ENCODE measurements at regions not wholly inside any gene's neighbourhood (a gene's known extent, or its start where the extent isn't known, plus 50 kb on each side); places are given as distances from the start of the nearest gene placed in this dataset.
"Not testable (repeated sequence)": the region's sequence is repeated elsewhere in the genome, so short reads cannot be mapped to it uniquely, and the experiment has no call there.

DNA sequence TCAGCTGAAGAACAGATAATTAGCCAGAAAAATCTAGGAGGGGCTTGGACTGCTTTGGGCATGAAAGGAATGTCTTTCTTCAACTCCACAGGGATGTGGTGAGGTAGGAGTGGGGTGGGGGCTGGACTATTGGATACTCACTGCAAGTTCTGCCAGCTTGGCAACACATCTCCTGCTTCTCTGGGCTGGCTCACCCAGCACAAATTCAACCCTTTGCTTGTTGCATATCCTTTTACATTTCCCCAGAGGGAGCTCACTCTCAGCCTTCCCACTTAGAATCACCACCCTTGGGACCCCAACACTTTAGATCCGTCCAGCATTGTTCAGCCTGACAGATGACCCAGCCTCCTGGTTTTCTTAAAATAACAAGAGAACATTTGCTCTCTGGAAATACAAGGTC lies 120.6 kb downstream of the KDR start:
- Histone ChIP-seq H3K4me2 (ENCODE audit: low read depth, low read length, poor library complexity, severe bottlenecking) (no peak overlapping the region), H3K27me3 (ENCODE audit: low read length) (no peaks in the 10 kb centered on the region), H3K36me3 (ENCODE audit: insufficient read depth, low read length) (no peaks in the 10 kb centered on the region), H3K27ac (ENCODE audit: low read length) (no peak overlapping the region), H3K9ac (ENCODE audit: low read length) (no peak overlapping the region), H3K4me3 (ENCODE audit: low read length) (no peak overlapping the region), H3K79me2 (ENCODE audit: low read length) (no peaks in the 10 kb centered on the region), H2AFZ (ENCODE audit: low read length) (no peak overlapping the region), H3K9me2 (replicated peaks; ENCODE audit: insufficient read depth, low read length) (no peaks in the 10 kb centered on the region), H3K9me3 (ENCODE audit: low read length) (no peaks in the 10 kb centered on the region), H3K4me1 (ENCODE audit: low read length) (no peaks in the 10 kb centered on the region), H4K20me1 (ENCODE audit: insufficient read depth, low read depth, low read length) (no peaks in the 10 kb centered on the region)
- no peak for DNase-seq

DNA sequence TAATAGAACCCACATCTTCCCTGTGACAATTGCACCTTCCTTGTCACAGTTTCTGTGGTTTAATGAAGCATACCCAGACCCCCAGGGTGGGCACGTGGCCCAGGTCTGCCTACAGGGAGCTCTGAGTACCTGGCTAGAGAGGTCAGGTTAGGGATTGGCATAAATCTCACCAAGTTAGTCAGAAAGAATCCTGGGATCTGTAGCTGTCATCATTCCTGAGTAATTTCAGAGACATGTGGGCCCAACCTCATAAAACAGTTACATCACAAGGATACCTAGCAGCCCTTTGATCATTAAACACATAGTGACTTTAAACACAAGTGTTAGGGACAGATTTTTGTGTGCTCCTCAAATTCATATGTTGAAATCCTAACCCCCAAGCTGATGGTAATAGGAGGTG lies 123.0 kb downstream of the KDR start:
- Histone ChIP-seq H4K20me1 (ENCODE audit: insufficient read depth, low read depth, low read length) (no peaks in the 10 kb centered on the region), H3K27ac (ENCODE audit: low read length) (no peak overlapping the region), H3K9ac (ENCODE audit: low read length) (no peak overlapping the region), H2AFZ (ENCODE audit: low read length) (no peak overlapping the region), H3K9me3 (ENCODE audit: low read length) (no peaks in the 10 kb centered on the region), H3K4me3 (ENCODE audit: low read length) (no peak overlapping the region), H3K27me3 (ENCODE audit: low read length) (no peaks in the 10 kb centered on the region), H3K79me2 (ENCODE audit: low read length) (no peaks in the 10 kb centered on the region), H3K4me2 (ENCODE audit: low read depth, low read length, poor library complexity, severe bottlenecking) (no peak overlapping the region), H3K9me2 (replicated peaks; ENCODE audit: insufficient read depth, low read length) (no peaks in the 10 kb centered on the region), H3K4me1 (ENCODE audit: low read length) (no peaks in the 10 kb centered on the region), H3K36me3 (ENCODE audit: insufficient read depth, low read length) (no peaks in the 10 kb centered on the region)
- no peak for DNase-seq

DNA sequence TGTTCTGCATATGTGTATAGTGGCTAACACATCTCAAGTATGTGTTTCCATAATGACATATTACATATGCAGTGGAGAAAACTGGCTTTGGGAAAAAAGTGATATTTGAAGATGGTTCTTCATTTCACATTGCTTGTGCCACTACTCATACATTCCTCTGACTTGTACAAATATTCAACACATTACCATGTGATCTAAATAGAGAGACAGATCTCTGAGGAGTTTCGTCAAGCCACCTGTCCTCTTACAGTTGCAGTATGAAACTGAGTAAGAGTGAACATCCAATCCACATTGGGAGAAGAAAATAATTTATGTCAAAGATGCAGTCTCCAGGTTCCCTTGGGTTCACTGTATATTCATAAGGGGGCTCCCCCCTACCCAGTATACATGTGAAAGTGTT lies 123.9 kb downstream of the KDR start:
- Histone ChIP-seq H3K4me3 (ENCODE audit: low read length) (no peak overlapping the region), H3K4me1 (ENCODE audit: low read length) (no peaks in the 10 kb centered on the region), H3K9me2 (replicated peaks; ENCODE audit: insufficient read depth, low read length) (no peaks in the 10 kb centered on the region), H3K79me2 (ENCODE audit: low read length) (no peaks in the 10 kb centered on the region), H3K27ac (ENCODE audit: low read length) (no peak overlapping the region), H3K4me2 (ENCODE audit: low read depth, low read length, poor library complexity, severe bottlenecking) (no peak overlapping the region), H2AFZ (ENCODE audit: low read length) (no peak overlapping the region), H3K27me3 (ENCODE audit: low read length) (no peaks in the 10 kb centered on the region), H4K20me1 (ENCODE audit: insufficient read depth, low read depth, low read length) (no peaks in the 10 kb centered on the region), H3K36me3 (ENCODE audit: insufficient read depth, low read length) (no peaks in the 10 kb centered on the region), H3K9me3 (ENCODE audit: low read length) (no peaks in the 10 kb centered on the region), H3K9ac (ENCODE audit: low read length) (no peak overlapping the region)
- no peak for DNase-seq

DNA sequence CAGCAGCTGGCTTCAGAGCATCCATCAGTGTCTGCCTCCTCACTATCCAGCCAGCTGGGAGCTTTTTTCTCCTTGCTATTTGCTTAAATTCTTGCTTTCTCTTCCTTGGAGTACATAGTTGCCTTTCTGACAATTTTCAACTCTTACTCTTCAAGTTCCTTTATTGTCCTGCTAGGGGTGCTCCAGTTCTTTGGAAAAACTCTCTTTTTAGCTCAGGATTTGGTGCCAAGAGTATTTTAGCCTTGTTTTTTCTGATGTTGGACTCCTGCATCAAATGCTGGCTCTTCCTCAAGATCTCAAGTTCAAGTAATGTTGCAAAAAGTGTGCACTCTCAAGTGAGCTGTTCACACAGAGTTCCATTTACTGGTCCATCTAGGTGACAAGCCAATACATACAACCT lies 126.4 kb downstream of the KDR start:
- Histone ChIP-seq H3K36me3 (ENCODE audit: insufficient read depth, low read length) (no peaks in the 10 kb centered on the region), H3K79me2 (ENCODE audit: low read length) (no peaks in the 10 kb centered on the region), H3K9me3 (ENCODE audit: low read length) (no peaks in the 10 kb centered on the region), H3K9ac (ENCODE audit: low read length) (no peak overlapping the region), H2AFZ (ENCODE audit: low read length) (no peak overlapping the region), H3K27me3 (ENCODE audit: low read length) (no peaks in the 10 kb centered on the region), H3K27ac (ENCODE audit: low read length) (no peak overlapping the region), H3K4me1 (ENCODE audit: low read length) (no peaks in the 10 kb centered on the region), H3K9me2 (replicated peaks; ENCODE audit: insufficient read depth, low read length) (no peaks in the 10 kb centered on the region), H3K4me3 (ENCODE audit: low read length) (no peak overlapping the region), H4K20me1 (ENCODE audit: insufficient read depth, low read depth, low read length) (no peaks in the 10 kb centered on the region), H3K4me2 (ENCODE audit: low read depth, low read length, poor library complexity, severe bottlenecking) (no peak overlapping the region)
- no peak for DNase-seq

DNA sequence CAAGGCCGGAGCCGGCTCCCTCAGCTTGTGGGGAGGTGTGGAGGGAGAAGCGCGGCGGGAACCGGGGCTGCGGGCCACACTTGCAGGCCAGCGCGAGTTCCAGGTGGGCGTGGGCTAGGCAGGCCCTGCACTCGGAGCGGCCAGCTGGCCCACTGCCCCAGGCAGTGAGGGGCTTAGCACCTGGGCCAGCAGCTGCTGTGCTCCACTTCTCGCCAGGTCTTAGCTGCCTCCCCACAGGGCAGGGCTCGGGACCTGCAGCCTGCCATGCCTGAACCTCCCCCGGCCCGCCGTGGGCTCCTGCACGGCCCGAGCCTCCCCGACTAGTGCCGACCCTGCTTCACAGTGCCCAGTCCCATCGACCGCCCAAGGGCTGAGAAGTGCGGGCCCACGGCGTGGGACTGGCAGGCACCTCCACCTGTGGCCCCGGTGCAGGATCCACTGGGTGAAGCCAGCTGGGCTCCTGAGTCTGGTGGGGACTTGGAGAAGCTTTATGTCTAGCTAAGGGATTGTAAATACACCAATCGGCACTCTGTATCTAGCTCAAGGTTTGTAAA lies 131.8 kb downstream of the KDR start:
- H3K4me3 ChIP-seq (ENCODE audit: low read length); H3K27me3 ChIP-seq (ENCODE audit: low read length); H3K9me3 ChIP-seq (ENCODE audit: low read length); H3K9me2 ChIP-seq (replicated peaks; ENCODE audit: insufficient read depth, low read length); H3K36me3 ChIP-seq (ENCODE audit: insufficient read depth, low read length); H3K4me2 ChIP-seq (ENCODE audit: low read depth, low read length, poor library complexity, severe bottlenecking); H3K79me2 ChIP-seq (ENCODE audit: low read length); H4K20me1 ChIP-seq (ENCODE audit: insufficient read depth, low read depth, low read length); H3K4me1 ChIP-seq (ENCODE audit: low read length); DNase-seq; H3K27ac ChIP-seq (ENCODE audit: low read length); H3K9ac ChIP-seq (ENCODE audit: low read length); H2AFZ ChIP-seq (ENCODE audit: low read length): not testable (repeated sequence)

DNA sequence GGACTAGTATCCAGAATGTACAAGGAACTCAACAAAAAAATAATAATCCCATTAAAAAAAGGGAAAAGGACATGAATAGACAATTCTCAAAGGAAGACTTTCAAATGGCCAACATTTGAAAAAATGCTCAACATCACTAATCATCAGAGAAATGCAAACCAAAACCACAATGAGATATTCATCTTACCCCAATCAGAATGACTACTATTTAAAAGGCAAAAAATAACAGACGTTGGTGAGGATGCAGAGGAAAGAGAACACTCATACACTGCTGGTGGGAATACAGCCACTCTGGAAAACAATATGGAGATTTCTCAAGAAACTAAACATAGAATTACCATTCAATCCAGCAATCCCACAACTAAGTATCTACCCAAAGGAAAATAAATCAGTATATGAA lies 133.1 kb downstream of the KDR start:
- DNase-seq, result no peak
- no peak overlapping the region for H3K27ac ChIP-seq (ENCODE audit: low read length)
- no peak overlapping the region for H3K9ac ChIP-seq (ENCODE audit: low read length)
- no peaks in the 10 kb centered on the region for H3K9me2 ChIP-seq (replicated peaks; ENCODE audit: insufficient read depth, low read length)
- no peaks in the 10 kb centered on the region for H4K20me1 ChIP-seq (ENCODE audit: insufficient read depth, low read depth, low read length)
- peaks cover 6% of the 10 kb centered on the region for H3K9me3 ChIP-seq (ENCODE audit: low read length)
- no peaks in the 10 kb centered on the region for H3K36me3 ChIP-seq (ENCODE audit: insufficient read depth, low read length)
- no peak overlapping the region for H3K4me3 ChIP-seq (ENCODE audit: low read length)
- H2AFZ ChIP-seq (ENCODE audit: low read length), result no peak overlapping the region
- H3K27me3 ChIP-seq (ENCODE audit: low read length), result no peaks in the 10 kb centered on the region
- no peak overlapping the region for H3K4me2 ChIP-seq (ENCODE audit: low read depth, low read length, poor library complexity, severe bottlenecking)
- H3K4me1 ChIP-seq (ENCODE audit: low read length), result no peaks in the 10 kb centered on the region
- no peaks in the 10 kb centered on the region for H3K79me2 ChIP-seq (ENCODE audit: low read length)

DNA sequence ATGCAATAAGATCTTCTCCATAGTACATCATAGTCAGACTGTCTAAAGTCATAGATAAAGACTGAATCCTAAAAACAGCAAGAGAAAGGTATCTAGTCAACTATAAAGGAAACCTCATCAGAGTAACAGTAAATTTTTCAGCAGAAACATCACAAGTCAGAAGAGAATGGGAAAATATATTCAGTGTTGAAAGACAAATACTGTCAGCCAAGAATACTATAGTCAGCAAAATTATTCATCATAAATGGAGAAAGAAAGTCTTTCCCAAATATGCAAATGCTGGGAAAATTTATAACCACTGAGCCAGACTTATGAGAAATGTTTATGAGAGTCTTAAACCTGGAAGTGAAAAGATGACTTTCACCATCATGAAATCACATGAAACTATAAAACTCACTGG lies 136.7 kb downstream of the KDR start:
- no peaks in the 10 kb centered on the region for H3K36me3 ChIP-seq (ENCODE audit: insufficient read depth, low read length)
- H4K20me1 ChIP-seq (ENCODE audit: insufficient read depth, low read depth, low read length), result no peaks in the 10 kb centered on the region
- peaks cover 9% of the 10 kb centered on the region for H3K9me3 ChIP-seq (ENCODE audit: low read length)
- no peak for DNase-seq
- H3K27ac ChIP-seq (ENCODE audit: low read length), result no peak overlapping the region
- no peak overlapping the region; the same call in 1 of the 2 replicates for H3K4me3 ChIP-seq (ENCODE audit: low read length)
- no peaks in the 10 kb centered on the region for H3K27me3 ChIP-seq (ENCODE audit: low read length)
- H3K4me1 ChIP-seq (ENCODE audit: low read length), result no peaks in the 10 kb centered on the region
- no peak overlapping the region for H2AFZ ChIP-seq (ENCODE audit: low read length)
- no peak overlapping the region for H3K9ac ChIP-seq (ENCODE audit: low read length)
- no peaks in the 10 kb centered on the region for H3K9me2 ChIP-seq (replicated peaks; ENCODE audit: insufficient read depth, low read length)
- no peaks in the 10 kb centered on the region for H3K79me2 ChIP-seq (ENCODE audit: low read length)
- H3K4me2 ChIP-seq (ENCODE audit: low read depth, low read length, poor library complexity, severe bottlenecking), result no peak overlapping the region

DNA sequence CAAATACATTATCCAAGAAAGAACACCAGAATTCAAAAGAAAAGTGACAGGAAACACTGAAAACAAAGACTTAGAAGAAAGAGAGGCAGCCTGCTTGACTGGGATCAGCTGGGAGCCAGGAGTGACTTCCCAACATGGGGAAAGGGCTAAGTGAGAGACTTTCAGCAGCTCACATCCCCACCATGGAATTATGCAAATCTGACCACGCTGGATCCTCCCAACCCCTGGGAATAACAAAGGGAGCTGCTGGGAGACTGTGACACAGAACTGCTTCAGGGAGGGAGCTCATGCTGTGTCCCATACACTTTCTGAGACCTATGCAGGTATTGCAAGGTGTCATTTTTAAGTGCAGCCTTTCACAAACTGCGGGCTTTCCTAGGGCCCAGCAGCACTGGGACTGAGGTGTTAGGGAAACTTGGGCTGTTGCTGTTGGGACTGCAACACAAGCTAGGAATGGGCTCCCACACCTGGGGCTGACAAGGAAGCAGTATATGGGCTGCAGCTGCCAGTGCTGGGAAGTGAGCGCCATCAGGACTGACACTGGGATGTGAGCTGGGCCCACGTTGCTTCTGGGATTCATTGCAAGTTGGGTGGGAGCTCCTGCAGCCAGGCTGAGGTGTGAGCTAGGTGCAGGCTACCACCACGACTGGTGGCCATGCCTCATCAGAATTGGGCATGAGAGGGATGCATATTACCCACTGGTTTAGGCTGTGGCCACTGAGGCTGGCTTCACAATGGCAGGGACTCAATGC lies 139.1 kb downstream of the KDR start:
- Histone ChIP-seq H3K4me3 (ENCODE audit: low read length) (no peak overlapping the region), H3K4me1 (ENCODE audit: low read length) (no peaks in the 10 kb centered on the region), H3K4me2 (ENCODE audit: low read depth, low read length, poor library complexity, severe bottlenecking) (no peak overlapping the region), H4K20me1 (ENCODE audit: insufficient read depth, low read depth, low read length) (no peaks in the 10 kb centered on the region), H3K36me3 (ENCODE audit: insufficient read depth, low read length) (no peaks in the 10 kb centered on the region), H3K9ac (ENCODE audit: low read length) (no peak overlapping the region), H3K79me2 (ENCODE audit: low read length) (no peaks in the 10 kb centered on the region), H3K27me3 (ENCODE audit: low read length) (no peaks in the 10 kb centered on the region), H3K27ac (ENCODE audit: low read length) (no peak overlapping the region), H3K9me3 (ENCODE audit: low read length) (peaks cover 9% of the 10 kb centered on the region), H2AFZ (ENCODE audit: low read length) (no peak overlapping the region), H3K9me2 (replicated peaks; ENCODE audit: insufficient read depth, low read length) (no peaks in the 10 kb centered on the region)
- DNase-seq, result no peak
